ENCODE measurements at regions not wholly inside any gene's neighbourhood (a gene's known extent, or its start where the extent isn't known, plus 50 kb on each side); places are given as distances from the start of the nearest gene placed in this dataset.

- TF ChIP-seq ELF4 (CRISPR knock-in tag; IDR thresholded peaks at IDR 0.05; ENCODE audit: low read depth) (no peak), NR1H2 (CRISPR knock-in tag; IDR thresholded peaks at IDR 0.05) (no peak), STAT6 (CRISPR knock-in tag; conservative IDR thresholded peaks at IDR 0.05; ENCODE audit: low read depth) (no peak), CTCF (IDR thresholded peaks at IDR 0.05) (no peak), ZNF416 (CRISPR knock-in tag; IDR thresholded peaks at IDR 0.05) (no peak)
Measured at GRCh38 chr6:917939-918338, 225.0 kb upstream of the EXOC2 start.
